Nephron (organoid): ENCODE measurements at regions not wholly inside any gene's neighbourhood (a gene's known extent, or its start where the extent isn't known, plus 50 kb on each side); places are given as distances from the start of the nearest gene placed in this dataset.

ENCODE experiments used
- H3K27ac Mint-ChIP-seq, 3 experiments: 2 replicates each; pipeline ENCODE4 v1.8.0; 2020; ENCODE audit warnings: mixed read lengths in 3 of 3, mild to moderate bottlenecking in 2 of 3, moderate library complexity in 1 of 3
- H3K27me3 Mint-ChIP-seq: 2 replicates; pipeline ENCODE4 v1.8.0; 2021; ENCODE audit warnings: low read depth, mild to moderate bottlenecking, moderate library complexity, mixed read lengths
- H3K36me3 Mint-ChIP-seq: 2 replicates; pipeline ENCODE4 v1.8.0; 2020; ENCODE audit warnings: low read depth, mixed read lengths
- H3K4me1 Mint-ChIP-seq: 2 replicates; pipeline ENCODE4 v1.8.0; 2020; ENCODE audit warnings: mixed read lengths
- H3K4me3 Mint-ChIP-seq, 3 experiments: 2 replicates each; pipeline ENCODE4 v1.8.0; 2020; ENCODE audit warnings: mild to moderate bottlenecking in 3 of 3, mixed read lengths in 3 of 3, moderate library complexity in 2 of 3
- H3K9me3 Mint-ChIP-seq: 2 replicates; pipeline ENCODE4 v1.8.0; 2020; ENCODE audit warnings: mixed read lengths
- TF ChIP-seq, protein P1 (sequence below), 3 experiments: fragments of 200-600 bp; sonication (generic); IDR thresholded peaks; one replicate each; pipeline ENCODE4 v1.5.0; 2021; ENCODE audit warnings: antibody characterized with exemption in 3 of 3; ENCODE audit not compliant: unreplicated experiment in 3 of 3

DNA sequence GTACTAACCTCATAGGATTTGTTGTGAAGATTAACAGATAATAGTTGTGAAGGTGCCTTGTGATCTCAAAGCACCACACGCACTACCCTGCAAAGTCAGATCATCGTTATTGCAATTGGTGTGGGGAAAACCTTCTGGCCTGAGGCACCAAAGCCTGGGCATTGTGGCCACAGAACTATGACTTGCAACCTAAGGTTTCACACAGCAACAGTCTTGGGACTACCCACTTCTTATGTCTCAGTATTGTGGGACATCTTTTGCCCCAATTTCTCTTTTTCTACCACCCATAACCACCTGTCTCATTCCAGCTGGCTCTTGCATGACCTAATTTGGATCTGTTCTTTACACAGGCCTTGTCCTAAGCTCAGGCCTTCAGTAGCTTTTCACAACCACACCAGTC, 247.8 kb upstream of the NR4A3 start:
- Mint-ChIP-seq H3K4me1 (no peaks in the 10 kb centered on the region), H3K27ac (no peak overlapping the region), H3K4me3 (no peak overlapping the region), H3K9me3 (no peaks in the 10 kb centered on the region), H3K36me3 (no peaks in the 10 kb centered on the region), H3K27me3 (peaks cover 6% of the 10 kb centered on the region)
- TF ChIP-seq, protein P1, sequence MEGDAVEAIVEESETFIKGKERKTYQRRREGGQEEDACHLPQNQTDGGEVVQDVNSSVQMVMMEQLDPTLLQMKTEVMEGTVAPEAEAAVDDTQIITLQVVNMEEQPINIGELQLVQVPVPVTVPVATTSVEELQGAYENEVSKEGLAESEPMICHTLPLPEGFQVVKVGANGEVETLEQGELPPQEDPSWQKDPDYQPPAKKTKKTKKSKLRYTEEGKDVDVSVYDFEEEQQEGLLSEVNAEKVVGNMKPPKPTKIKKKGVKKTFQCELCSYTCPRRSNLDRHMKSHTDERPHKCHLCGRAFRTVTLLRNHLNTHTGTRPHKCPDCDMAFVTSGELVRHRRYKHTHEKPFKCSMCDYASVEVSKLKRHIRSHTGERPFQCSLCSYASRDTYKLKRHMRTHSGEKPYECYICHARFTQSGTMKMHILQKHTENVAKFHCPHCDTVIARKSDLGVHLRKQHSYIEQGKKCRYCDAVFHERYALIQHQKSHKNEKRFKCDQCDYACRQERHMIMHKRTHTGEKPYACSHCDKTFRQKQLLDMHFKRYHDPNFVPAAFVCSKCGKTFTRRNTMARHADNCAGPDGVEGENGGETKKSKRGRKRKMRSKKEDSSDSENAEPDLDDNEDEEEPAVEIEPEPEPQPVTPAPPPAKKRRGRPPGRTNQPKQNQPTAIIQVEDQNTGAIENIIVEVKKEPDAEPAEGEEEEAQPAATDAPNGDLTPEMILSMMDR (IDR thresholded peaks at IDR 0.05; ENCODE audit: unreplicated experiment in 3 of 3): no peak

DNA sequence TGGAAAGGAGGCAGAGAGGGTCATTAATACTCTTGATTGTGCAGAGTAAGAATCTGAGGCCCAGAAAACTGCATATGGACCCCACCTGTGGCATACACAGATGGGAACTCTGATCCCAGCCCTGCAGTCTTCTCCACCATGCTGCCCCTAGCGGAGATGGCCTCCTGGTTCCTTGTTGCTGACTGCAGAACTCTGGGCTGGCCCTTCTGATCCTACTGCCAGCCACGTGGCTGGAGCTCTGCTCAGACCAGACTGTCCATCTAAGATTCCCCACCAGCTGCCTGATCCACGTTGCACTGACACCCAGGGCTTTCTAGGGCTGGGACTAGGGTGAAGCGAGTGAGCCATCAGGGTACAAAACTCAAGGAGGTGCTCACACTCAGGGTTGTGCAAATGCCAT, 245.7 kb upstream of the NR4A3 start:
- no peaks in the 10 kb centered on the region for H3K9me3 Mint-ChIP-seq
- no peak overlapping the region for H3K27ac Mint-ChIP-seq
- peaks cover 6% of the 10 kb centered on the region for H3K27me3 Mint-ChIP-seq
- H3K4me3 Mint-ChIP-seq: no peak overlapping the region
- TF ChIP-seq, protein P1 (IDR thresholded peaks at IDR 0.05; ENCODE audit: unreplicated experiment in 3 of 3): no peak
- H3K36me3 Mint-ChIP-seq: no peaks in the 10 kb centered on the region
- no peaks in the 10 kb centered on the region for H3K4me1 Mint-ChIP-seq

DNA sequence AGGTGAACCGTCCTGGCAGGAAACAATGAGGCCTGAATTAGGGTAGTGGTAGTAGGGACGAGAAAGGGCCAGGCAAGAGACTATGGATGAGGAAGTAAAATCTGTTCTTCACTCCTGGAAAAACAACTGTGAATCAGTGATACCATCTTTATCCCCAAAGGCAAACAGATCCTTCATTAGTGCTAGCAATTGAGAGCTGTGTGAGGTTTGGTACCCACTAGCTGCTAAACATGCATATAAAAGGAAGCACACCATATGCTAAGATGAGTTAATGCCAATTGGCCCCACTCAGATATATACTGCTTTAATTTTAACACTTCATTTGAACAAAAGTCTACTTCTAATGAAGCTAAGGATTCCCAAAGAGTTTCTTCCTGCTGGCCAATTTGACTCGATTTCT, 244.8 kb upstream of the NR4A3 start:
- Mint-ChIP-seq H3K27me3 (peaks cover 5% of the 10 kb centered on the region), H3K9me3 (no peaks in the 10 kb centered on the region), H3K4me3 (no peak overlapping the region), H3K27ac (no peak overlapping the region), H3K4me1 (no peaks in the 10 kb centered on the region), H3K36me3 (no peaks in the 10 kb centered on the region)
- TF ChIP-seq, protein P1 (IDR thresholded peaks at IDR 0.05; ENCODE audit: unreplicated experiment in 3 of 3): no peak

DNA sequence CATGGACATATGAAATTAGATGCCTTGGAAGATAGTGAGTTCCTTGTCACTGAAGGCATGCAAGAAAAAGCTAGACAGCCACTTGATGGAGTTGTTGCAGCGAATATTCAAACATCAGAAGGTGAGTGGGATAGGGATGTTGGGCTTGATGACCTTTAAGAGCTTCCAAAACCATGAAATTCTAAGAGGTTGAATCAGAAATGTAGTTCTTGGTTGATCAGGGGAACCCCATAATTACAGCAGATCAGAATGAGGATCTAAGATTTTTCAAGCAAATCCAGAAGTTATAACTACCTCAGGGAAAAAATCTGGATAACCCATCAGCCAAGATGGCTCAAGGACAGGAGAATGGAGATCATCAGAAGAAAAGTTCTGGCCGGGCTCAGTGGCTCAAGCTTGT, 244.3 kb upstream of the NR4A3 start:
- TF ChIP-seq, protein P1 (IDR thresholded peaks at IDR 0.05; ENCODE audit: unreplicated experiment in 3 of 3): no peak

DNA sequence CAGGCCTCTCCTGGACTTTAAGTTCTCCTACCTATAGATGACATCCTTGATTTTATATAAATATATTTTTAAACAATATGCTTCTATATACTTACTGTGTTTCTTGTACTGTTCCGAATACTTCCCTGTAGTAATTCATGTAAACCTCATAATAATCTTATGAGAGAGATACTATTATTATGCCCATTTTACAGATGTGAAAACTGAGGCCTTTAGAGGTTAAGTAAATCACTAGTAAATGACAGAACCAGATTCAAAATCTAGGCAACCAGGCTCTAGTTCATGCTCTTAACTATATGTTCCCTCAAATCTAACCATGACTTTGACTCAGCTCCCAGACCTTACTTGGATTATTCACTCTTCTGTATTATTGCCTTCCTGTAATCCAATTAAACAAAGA, 243.0 kb upstream of the NR4A3 start:
- H3K9me3 Mint-ChIP-seq: peaks cover 4% of the 10 kb centered on the region
- no peak overlapping the region for H3K4me3 Mint-ChIP-seq
- TF ChIP-seq, protein P1 (IDR thresholded peaks at IDR 0.05; ENCODE audit: unreplicated experiment in 3 of 3): no peak
- no peaks in the 10 kb centered on the region for H3K36me3 Mint-ChIP-seq
- H3K27me3 Mint-ChIP-seq: peaks cover 4% of the 10 kb centered on the region
- H3K4me1 Mint-ChIP-seq: no peaks in the 10 kb centered on the region
- no peak overlapping the region for H3K27ac Mint-ChIP-seq

More for the DNA sequence above, 244.3 kb upstream of the NR4A3 start:
- Mint-ChIP-seq H3K4me3 (no peak overlapping the region), H3K27ac (no peak overlapping the region), H3K4me1 (no peaks in the 10 kb centered on the region), H3K27me3 (peaks cover 4% of the 10 kb centered on the region), H3K36me3 (no peaks in the 10 kb centered on the region), H3K9me3 (no peaks in the 10 kb centered on the region)

DNA sequence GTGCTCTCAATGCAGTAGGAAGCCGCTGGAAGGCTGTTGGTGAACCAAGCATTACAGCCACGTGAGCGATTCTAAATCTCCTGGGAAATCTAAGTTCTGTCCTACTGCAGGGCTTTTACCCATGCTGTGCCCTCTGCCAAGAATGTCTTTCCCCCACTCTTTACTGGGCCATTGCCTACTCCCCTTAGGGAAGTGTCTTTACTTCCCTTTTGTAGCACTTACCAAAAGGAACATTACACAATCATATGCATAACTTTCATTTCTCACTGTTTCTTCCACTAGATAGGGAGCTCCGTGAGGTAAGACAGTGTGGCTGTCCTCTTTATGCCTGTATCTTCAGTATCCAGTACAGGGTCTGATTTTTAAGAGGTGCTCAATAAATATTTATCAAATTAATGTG, 241.7 kb upstream of the NR4A3 start:
- no peak overlapping the region for H3K27ac Mint-ChIP-seq
- no peak overlapping the region for H3K4me3 Mint-ChIP-seq
- H3K27me3 Mint-ChIP-seq: no peaks in the 10 kb centered on the region
- H3K36me3 Mint-ChIP-seq: no peaks in the 10 kb centered on the region
- H3K9me3 Mint-ChIP-seq: peaks cover 5% of the 10 kb centered on the region
- TF ChIP-seq, protein P1 (IDR thresholded peaks at IDR 0.05; ENCODE audit: unreplicated experiment in 3 of 3): no peak
- no peaks in the 10 kb centered on the region for H3K4me1 Mint-ChIP-seq
